Thyroid gland (tissue), 4 donors: ENCODE measurements at regions not wholly inside any gene's neighbourhood (a gene's known extent, or its start where the extent isn't known, plus 50 kb on each side); places are given as distances from the start of the nearest gene placed in this dataset.

Experiments used
- POLR2A ChIP-seq, 2 donors: fragments of 450-650 bp; IDR thresholded peaks; one replicate each; pipeline ENCODE4 v1.6.1; 2017; ENCODE audit warnings: antibody characterized with exemption in 2 of 2, mild to moderate bottlenecking in 2 of 2, moderate library complexity in 1 of 2
- TF ChIP-seq, protein P1 (sequence below), 6 experiments: fragments of 200-600 bp in 3 of 6; fragments of 450-650 bp in 3 of 6; sonication (generic) in 3 of 6; IDR thresholded peaks; one replicate each; pipeline ENCODE4 v1.5.1; 2016 to 2019; ENCODE audit warnings: antibody characterized with exemption in 6 of 6, mild to moderate bottlenecking in 2 of 6, inconsistent platforms in 1 of 6, moderate library complexity in 1 of 6

DNA sequence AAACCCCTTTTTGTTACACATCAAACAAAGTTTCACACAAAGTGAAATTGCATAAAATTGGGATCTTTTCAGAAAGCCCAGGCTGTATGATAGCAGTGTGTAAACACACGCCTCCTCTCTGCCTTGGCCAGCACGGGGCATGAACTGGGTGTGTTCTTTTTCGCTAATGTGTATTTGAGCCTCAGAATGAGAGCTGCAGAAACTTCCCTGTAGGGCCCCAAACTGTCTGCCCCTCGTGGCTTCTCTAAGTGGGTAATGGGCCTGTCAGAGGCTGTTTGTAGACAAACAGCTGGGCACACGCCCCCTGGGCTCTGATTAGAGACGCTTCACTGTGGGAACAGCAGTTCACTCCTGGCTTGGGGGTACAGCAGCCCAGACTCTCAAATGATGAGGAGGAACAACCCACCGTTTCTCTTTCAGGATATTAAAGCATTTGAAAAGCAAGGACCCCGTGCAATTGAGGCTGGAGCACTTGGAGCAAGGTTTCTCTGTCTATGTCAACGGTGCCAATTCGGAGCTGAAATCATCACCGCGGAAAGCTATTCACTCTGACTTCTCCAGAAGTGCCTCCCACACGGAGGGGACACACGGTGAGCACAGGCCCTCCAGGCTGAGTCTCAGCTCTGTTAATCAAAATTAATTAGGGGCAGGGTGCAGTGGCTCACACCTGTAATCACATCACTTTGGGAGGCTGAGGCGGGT, 78.4 kb downstream of the KATNIP start:
- TF ChIP-seq, protein P1, sequence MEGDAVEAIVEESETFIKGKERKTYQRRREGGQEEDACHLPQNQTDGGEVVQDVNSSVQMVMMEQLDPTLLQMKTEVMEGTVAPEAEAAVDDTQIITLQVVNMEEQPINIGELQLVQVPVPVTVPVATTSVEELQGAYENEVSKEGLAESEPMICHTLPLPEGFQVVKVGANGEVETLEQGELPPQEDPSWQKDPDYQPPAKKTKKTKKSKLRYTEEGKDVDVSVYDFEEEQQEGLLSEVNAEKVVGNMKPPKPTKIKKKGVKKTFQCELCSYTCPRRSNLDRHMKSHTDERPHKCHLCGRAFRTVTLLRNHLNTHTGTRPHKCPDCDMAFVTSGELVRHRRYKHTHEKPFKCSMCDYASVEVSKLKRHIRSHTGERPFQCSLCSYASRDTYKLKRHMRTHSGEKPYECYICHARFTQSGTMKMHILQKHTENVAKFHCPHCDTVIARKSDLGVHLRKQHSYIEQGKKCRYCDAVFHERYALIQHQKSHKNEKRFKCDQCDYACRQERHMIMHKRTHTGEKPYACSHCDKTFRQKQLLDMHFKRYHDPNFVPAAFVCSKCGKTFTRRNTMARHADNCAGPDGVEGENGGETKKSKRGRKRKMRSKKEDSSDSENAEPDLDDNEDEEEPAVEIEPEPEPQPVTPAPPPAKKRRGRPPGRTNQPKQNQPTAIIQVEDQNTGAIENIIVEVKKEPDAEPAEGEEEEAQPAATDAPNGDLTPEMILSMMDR (IDR thresholded peaks at IDR 0.05), result no peak
- no peak for TF ChIP-seq POLR2A (IDR thresholded peaks at IDR 0.05)
